Thymus (tissue), 11 donors: ENCODE measurements at regions not wholly inside any gene's neighbourhood (a gene's known extent, or its start where the extent isn't known, plus 50 kb on each side); places are given as distances from the start of the nearest gene placed in this dataset.

Experiments used
- DNase-seq, 9 donors: peaks; one replicate each; pipeline ENCODE4 v3.0.0-alpha.2; 2013; ENCODE audit warnings: low spot score in 9 of 9, low read depth in 6 of 9, missing footprints in 1 of 9
- H3K27ac ChIP-seq, 2 donors: one replicate each; pipeline ENCODE4 v1.5.1; 2013; ENCODE audit warnings: control low read depth in 1 of 2, low read depth in 1 of 2, low read length in 1 of 2, mild to moderate bottlenecking in 1 of 2, moderate library complexity in 1 of 2
- H3K27me3 ChIP-seq, 2 donors: one replicate each; pipeline ENCODE4 v1.5.1; 2013; ENCODE audit warnings: low read length in 1 of 2; ENCODE audit not compliant: control insufficient read depth in 2 of 2, insufficient read depth in 1 of 2
- H3K36me3 ChIP-seq, 2 donors: one replicate each; pipeline ENCODE4 v1.5.1; 2013; ENCODE audit warnings: low read length in 1 of 2, mild to moderate bottlenecking in 1 of 2, moderate library complexity in 1 of 2; ENCODE audit not compliant: control insufficient read depth in 2 of 2, insufficient read depth in 2 of 2
- H3K4me1 ChIP-seq, 2 donors: one replicate each; pipeline ENCODE4 v1.5.1; 2013; ENCODE audit warnings: low read length in 2 of 2; ENCODE audit not compliant: control insufficient read depth in 2 of 2, insufficient read depth in 2 of 2
- H3K4me3 ChIP-seq, 2 donors: one replicate each; pipeline ENCODE4 v1.5.1; 2013; ENCODE audit warnings: low read length in 2 of 2, control low read depth in 1 of 2, mild to moderate bottlenecking in 1 of 2
- H3K9me3 ChIP-seq, 2 donors: one replicate each; pipeline ENCODE4 v1.5.1; 2013; ENCODE audit warnings: low read length in 1 of 2, mild to moderate bottlenecking in 1 of 2; ENCODE audit not compliant: control insufficient read depth in 2 of 2, insufficient read depth in 1 of 2
- WGBS: extraction: QIAGEN DNeasy Blood & Tissue Kit; methylation state at CpG from one replicate; pipeline ENCODE4 v1.1.7; 2013; 5-methylcytosine and 5-hydroxymethylcytosine counted together
- donor health status: healthy.

GRCh38 chr7:21137640-21138039 is 290.2 kb upstream of the SP4 start:
- Histone ChIP-seq H3K9me3 (no peaks in the 10 kb centered on the region), H3K27ac (no peak overlapping the region), H3K27me3 (no peaks in the 10 kb centered on the region), H3K4me1 (no peaks in the 10 kb centered on the region), H3K4me3 (no peak overlapping the region), H3K36me3 (no peaks in the 10 kb centered on the region)
- DNase-seq = no peak
- WGBS = 95% methylated on average over 3 of the region's 3 CpGs

- no peak overlapping the region for H3K27ac ChIP-seq
- 98% methylated on average over 3 of the region's 3 CpGs for WGBS
These were observed 287.3 kb upstream of the SP4 start for GRCh38 chr7:21140622-21141021.

GRCh38 chr7:21141476-21141875 is 286.4 kb upstream of the SP4 start:
- Histone ChIP-seq H3K9me3 (no peaks in the 10 kb centered on the region), H3K27ac (no peak overlapping the region), H3K36me3 (no peaks in the 10 kb centered on the region), H3K4me1 (no peaks in the 10 kb centered on the region), H3K27me3 (no peaks in the 10 kb centered on the region), H3K4me3 (no peak overlapping the region)
- DNase-seq = no peak
- 95% methylated on average over 3 of the region's 3 CpGs for WGBS

More at GRCh38 chr7:21140622-21141021, 287.3 kb upstream of the SP4 start:
- Histone ChIP-seq H3K27me3 (no peaks in the 10 kb centered on the region), H3K36me3 (no peaks in the 10 kb centered on the region), H3K9me3 (no peaks in the 10 kb centered on the region), H3K4me3 (no peak overlapping the region), H3K4me1 (no peaks in the 10 kb centered on the region)
- no peak for DNase-seq

GRCh38 chr7:21142081-21142480 is 285.8 kb upstream of the SP4 start:
- Histone ChIP-seq H3K27me3 (no peaks in the 10 kb centered on the region), H3K36me3 (no peaks in the 10 kb centered on the region), H3K27ac (no peak overlapping the region), H3K4me3 (no peak overlapping the region), H3K4me1 (no peaks in the 10 kb centered on the region), H3K9me3 (no peaks in the 10 kb centered on the region)
- 95% methylated on average over 8 of the region's 8 CpGs for WGBS
- DNase-seq = no peak

GRCh38 chr7:21146642-21147423 is 281.1 kb upstream of the SP4 start:
- WGBS = 86% methylated on average over 14 of the region's 14 CpGs
- H3K4me3 ChIP-seq = no peak overlapping the region
- H3K9me3 ChIP-seq = no peaks in the 10 kb centered on the region
- no peak overlapping the region for H3K27ac ChIP-seq
- no peaks in the 10 kb centered on the region for H3K4me1 ChIP-seq
- DNase-seq = no peak
- no peaks in the 10 kb centered on the region for H3K36me3 ChIP-seq
- no peaks in the 10 kb centered on the region for H3K27me3 ChIP-seq

GRCh38 chr7:21149809-21150208 is 278.1 kb upstream of the SP4 start:
- Histone ChIP-seq H3K27ac (no peak overlapping the region), H3K9me3 (no peaks in the 10 kb centered on the region), H3K36me3 (no peaks in the 10 kb centered on the region), H3K4me3 (no peak overlapping the region), H3K27me3 (no peaks in the 10 kb centered on the region), H3K4me1 (no peaks in the 10 kb centered on the region)
- WGBS = 92% methylated on average over 3 of the region's 3 CpGs
- DNase-seq = no peak

GRCh38 chr7:21154614-21155013 is 273.3 kb upstream of the SP4 start:
- no peaks in the 10 kb centered on the region for H3K36me3 ChIP-seq
- WGBS = 81% methylated on average over 2 of the region's 2 CpGs
- no peak overlapping the region for H3K27ac ChIP-seq
- DNase-seq = no peak
- no peaks in the 10 kb centered on the region for H3K4me1 ChIP-seq
- no peaks in the 10 kb centered on the region for H3K9me3 ChIP-seq
- no peak overlapping the region for H3K4me3 ChIP-seq
- no peaks in the 10 kb centered on the region for H3K27me3 ChIP-seq

GRCh38 chr7:21159506-21159905 is 268.4 kb upstream of the SP4 start:
- Histone ChIP-seq H3K36me3 (no peaks in the 10 kb centered on the region), H3K27ac (no peak overlapping the region), H3K4me1 (no peaks in the 10 kb centered on the region), H3K4me3 (no peak overlapping the region), H3K27me3 (no peaks in the 10 kb centered on the region), H3K9me3 (no peaks in the 10 kb centered on the region)
- no peak for DNase-seq
- WGBS = 96% methylated on average over 1 of the region's 1 CpG

GRCh38 chr7:21160401-21160800 is 267.5 kb upstream of the SP4 start:
- no peak for DNase-seq
- Histone ChIP-seq H3K4me3 (no peak overlapping the region), H3K9me3 (no peaks in the 10 kb centered on the region), H3K36me3 (no peaks in the 10 kb centered on the region), H3K27ac (no peak overlapping the region), H3K4me1 (no peaks in the 10 kb centered on the region), H3K27me3 (no peaks in the 10 kb centered on the region)
- 96% methylated on average over 5 of the region's 5 CpGs for WGBS
